ENCODE measurements at regions not wholly inside any gene's neighbourhood (a gene's known extent, or its start where the extent isn't known, plus 50 kb on each side); places are given as distances from the start of the nearest gene placed in this dataset.

- no peaks in the 10 kb centered on the region for H3K36me3 Mint-ChIP-seq (ENCODE audit: low read depth)
- H3K9me3 Mint-ChIP-seq = no peaks in the 10 kb centered on the region
These were observed 59.1 kb upstream of the ZNF648 start for GRCh38 chr1:182120411-182121258.

DNA sequence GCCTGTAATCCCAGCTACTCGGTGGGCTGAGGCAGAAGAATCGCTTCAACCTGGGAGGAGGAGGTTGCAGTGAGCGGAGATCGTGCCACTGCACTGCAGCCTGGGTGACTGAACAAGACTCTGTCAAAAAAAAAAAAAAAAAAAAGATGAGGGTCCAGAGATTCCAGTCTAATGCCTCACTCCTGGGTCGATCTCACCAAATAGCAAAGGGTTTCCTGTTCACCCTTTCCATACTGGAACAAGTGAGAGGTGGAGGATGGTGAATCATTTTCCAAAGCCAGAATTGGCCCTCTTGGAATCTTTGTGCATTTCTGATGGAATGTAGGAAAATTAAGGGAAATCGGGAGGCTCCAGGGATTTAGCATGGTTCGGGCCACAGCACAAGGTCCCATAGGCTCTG lies 58.1 kb upstream of the ZNF648 start:
- ATAC-seq (replicated peaks) = no peak
- H3K27ac Mint-ChIP-seq = no peak overlapping the region
- H3K9me3 Mint-ChIP-seq = no peaks in the 10 kb centered on the region
- no peaks in the 10 kb centered on the region for H3K4me1 Mint-ChIP-seq
- H3K27me3 Mint-ChIP-seq = peaks cover 9% of the 10 kb centered on the region
- no peak overlapping the region for H3K4me3 Mint-ChIP-seq
- H3K36me3 Mint-ChIP-seq (ENCODE audit: low read depth) = no peaks in the 10 kb centered on the region

More at GRCh38 chr1:182120411-182121258, 59.1 kb upstream of the ZNF648 start:
- no peak overlapping the region for H3K4me3 Mint-ChIP-seq
- H3K4me1 Mint-ChIP-seq = no peaks in the 10 kb centered on the region
- H3K27ac Mint-ChIP-seq = no peak overlapping the region
- H3K27me3 Mint-ChIP-seq = peaks cover 9% of the 10 kb centered on the region
- ATAC-seq (replicated peaks) = no peak

DNA sequence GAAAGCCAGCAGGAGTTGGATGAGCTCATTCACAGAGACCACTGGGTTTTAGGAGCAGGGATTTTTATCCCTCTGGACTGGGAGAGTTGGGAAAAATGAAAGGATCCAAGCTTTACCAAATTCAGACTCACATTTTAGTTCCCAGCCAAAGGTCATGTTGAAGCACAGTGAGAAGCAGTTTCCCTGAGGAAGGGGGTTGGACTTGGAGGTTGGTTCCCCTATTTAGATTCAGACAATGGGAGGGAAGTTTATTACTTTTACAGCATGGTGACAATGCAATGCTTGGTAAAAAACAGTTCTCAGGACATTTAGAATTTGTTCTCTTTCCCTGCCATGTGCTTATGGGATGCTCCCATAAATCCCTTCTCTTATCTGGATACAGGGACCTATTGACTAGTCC lies 57.3 kb upstream of the ZNF648 start:
- ATAC-seq (replicated peaks) = no peak
- Mint-ChIP-seq H3K36me3 (ENCODE audit: low read depth) (no peaks in the 10 kb centered on the region), H3K27me3 (peaks cover 9% of the 10 kb centered on the region), H3K9me3 (no peaks in the 10 kb centered on the region), H3K4me3 (no peak overlapping the region), H3K4me1 (no peaks in the 10 kb centered on the region), H3K27ac (no peak overlapping the region)

DNA sequence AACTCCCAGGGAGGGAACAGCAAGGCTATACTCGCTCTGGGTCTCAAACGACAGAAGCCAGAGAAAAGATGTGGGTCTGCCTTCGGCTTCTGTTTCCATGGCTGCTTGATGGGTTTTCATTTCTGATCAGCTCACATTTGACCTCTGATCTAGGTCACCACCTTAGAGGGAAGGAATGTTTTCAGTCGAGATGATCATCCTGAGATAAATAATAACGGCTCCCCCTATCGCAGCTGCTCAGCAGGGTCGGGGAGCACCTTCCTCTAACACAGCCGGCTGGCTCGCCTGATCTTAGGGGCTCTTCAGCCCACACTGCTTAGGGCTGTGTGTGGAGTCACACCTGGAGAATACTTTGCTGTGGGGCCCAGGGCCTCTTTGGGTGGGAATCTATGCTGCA lies 53.1 kb upstream of the ZNF648 start:
- Mint-ChIP-seq H3K27ac (no peak overlapping the region), H3K36me3 (ENCODE audit: low read depth) (no peaks in the 10 kb centered on the region), H3K4me3 (no peak overlapping the region), H3K27me3 (peaks cover 18% of the 10 kb centered on the region), H3K4me1 (peaks cover 4% of the 10 kb centered on the region), H3K9me3 (no peaks in the 10 kb centered on the region)
- no peak for ATAC-seq (replicated peaks)

DNA sequence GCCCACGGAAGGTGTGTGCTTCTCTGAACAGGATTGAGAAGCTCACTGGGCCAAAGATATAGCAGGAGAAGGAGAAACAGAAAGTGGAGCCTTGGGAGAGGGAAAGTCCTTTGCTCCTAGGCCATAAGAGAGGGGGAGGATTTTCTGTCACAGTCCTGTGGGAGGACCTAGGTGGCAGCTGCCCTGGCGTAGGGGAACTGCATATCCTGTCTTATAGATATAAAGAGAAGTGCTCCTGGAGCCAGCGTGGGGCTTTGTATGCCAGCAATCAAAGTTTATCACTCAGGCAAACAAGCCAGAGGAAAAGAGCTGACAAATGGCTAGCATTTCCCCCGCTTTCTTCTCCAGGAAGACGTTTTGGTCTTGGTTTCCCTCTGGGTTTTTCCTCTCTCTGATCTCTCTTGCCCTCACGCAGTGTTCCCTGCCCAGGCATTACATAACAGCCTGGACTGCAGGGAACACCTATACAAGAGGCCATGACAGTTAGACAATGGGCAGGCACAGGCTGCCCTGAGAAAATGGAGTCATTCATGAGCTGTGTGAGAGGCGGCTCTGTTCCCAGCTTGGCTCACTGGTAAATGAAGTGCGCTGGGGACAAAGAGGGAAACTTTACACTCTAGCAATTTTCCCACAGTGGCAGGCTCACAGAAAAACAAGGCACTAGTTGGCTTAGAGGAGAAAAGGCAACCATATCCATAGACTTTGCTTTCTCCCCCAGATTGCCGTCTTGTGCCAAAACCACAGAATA lies 52.5 kb upstream of the ZNF648 start:
- Mint-ChIP-seq H3K27ac (no peak overlapping the region), H3K27me3 (peaks cover 18% of the 10 kb centered on the region), H3K9me3 (no peaks in the 10 kb centered on the region), H3K36me3 (ENCODE audit: low read depth) (no peaks in the 10 kb centered on the region), H3K4me1 (peaks cover 4% of the 10 kb centered on the region), H3K4me3 (no peak overlapping the region)
- ATAC-seq (replicated peaks) = no peak

- Mint-ChIP-seq H3K27ac (no peak overlapping the region), H3K9me3 (peaks cover 8% of the 10 kb centered on the region), H3K4me1 (peaks cover 4% of the 10 kb centered on the region), H3K27me3 (peaks cover 20% of the 10 kb centered on the region), H3K36me3 (ENCODE audit: low read depth) (no peaks in the 10 kb centered on the region), H3K4me3 (no peak overlapping the region)
- no peak for ATAC-seq (replicated peaks)
These were observed 50.0 kb upstream of the ZNF648 start for GRCh38 chr1:182111496-182111895.
